ENCODE measurements at regions not wholly inside any gene's neighbourhood (a gene's known extent, or its start where the extent isn't known, plus 50 kb on each side); places are given as distances from the start of the nearest gene placed in this dataset.

- TF ChIP-seq, protein P1, sequence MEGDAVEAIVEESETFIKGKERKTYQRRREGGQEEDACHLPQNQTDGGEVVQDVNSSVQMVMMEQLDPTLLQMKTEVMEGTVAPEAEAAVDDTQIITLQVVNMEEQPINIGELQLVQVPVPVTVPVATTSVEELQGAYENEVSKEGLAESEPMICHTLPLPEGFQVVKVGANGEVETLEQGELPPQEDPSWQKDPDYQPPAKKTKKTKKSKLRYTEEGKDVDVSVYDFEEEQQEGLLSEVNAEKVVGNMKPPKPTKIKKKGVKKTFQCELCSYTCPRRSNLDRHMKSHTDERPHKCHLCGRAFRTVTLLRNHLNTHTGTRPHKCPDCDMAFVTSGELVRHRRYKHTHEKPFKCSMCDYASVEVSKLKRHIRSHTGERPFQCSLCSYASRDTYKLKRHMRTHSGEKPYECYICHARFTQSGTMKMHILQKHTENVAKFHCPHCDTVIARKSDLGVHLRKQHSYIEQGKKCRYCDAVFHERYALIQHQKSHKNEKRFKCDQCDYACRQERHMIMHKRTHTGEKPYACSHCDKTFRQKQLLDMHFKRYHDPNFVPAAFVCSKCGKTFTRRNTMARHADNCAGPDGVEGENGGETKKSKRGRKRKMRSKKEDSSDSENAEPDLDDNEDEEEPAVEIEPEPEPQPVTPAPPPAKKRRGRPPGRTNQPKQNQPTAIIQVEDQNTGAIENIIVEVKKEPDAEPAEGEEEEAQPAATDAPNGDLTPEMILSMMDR (IDR thresholded peaks at IDR 0.05; ENCODE audit: low read depth, low read length, missing input control) = no peak
- TF ChIP-seq HNF4G (IDR thresholded peaks at IDR 0.05) (no peak), SP1 (IDR thresholded peaks at IDR 0.05) (no peak)
- TF ChIP-seq, protein P2, sequence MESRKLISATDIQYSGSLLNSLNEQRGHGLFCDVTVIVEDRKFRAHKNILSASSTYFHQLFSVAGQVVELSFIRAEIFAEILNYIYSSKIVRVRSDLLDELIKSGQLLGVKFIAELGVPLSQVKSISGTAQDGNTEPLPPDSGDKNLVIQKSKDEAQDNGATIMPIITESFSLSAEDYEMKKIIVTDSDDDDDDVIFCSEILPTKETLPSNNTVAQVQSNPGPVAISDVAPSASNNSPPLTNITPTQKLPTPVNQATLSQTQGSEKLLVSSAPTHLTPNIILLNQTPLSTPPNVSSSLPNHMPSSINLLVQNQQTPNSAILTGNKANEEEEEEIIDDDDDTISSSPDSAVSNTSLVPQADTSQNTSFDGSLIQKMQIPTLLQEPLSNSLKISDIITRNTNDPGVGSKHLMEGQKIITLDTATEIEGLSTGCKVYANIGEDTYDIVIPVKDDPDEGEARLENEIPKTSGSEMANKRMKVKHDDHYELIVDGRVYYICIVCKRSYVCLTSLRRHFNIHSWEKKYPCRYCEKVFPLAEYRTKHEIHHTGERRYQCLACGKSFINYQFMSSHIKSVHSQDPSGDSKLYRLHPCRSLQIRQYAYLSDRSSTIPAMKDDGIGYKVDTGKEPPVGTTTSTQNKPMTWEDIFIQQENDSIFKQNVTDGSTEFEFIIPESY (IDR thresholded peaks at IDR 0.05) = no peak
- TF ChIP-seq, protein P3, sequence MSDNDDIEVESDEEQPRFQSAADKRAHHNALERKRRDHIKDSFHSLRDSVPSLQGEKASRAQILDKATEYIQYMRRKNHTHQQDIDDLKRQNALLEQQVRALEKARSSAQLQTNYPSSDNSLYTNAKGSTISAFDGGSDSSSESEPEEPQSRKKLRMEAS (IDR thresholded peaks at IDR 0.05) = no peak
Observed at GRCh38 chrY:16668402-16668801, 1211.6 kb downstream of the CDY2B start.

Measured in liver (tissue), 3 donors.